ENCODE measurements at regions not wholly inside any gene's neighbourhood (a gene's known extent, or its start where the extent isn't known, plus 50 kb on each side); places are given as distances from the start of the nearest gene placed in this dataset.

GRCh38 chr15:93719921-93720351 is 511.4 kb upstream of the MCTP2 start (continued):
- TF ChIP-seq ZNF512 (CRISPR knock-in tag; IDR thresholded peaks at IDR 0.05; ENCODE audit: borderline replicate concordance), result no peak
- TF ChIP-seq E2F1 (CRISPR knock-in tag; IDR thresholded peaks at IDR 0.05), result no peak
- TF ChIP-seq MYBL2 (CRISPR knock-in tag; IDR thresholded peaks at IDR 0.05), result no peak
- TF ChIP-seq RELA (CRISPR knock-in tag; IDR thresholded peaks at IDR 0.05; ENCODE audit: borderline replicate concordance), result no peak
- no peak for TF ChIP-seq SP1 (CRISPR knock-in tag; conservative IDR thresholded peaks at IDR 0.05)
- TF ChIP-seq ZNF281 (CRISPR knock-in tag; IDR thresholded peaks at IDR 0.05), result no peak
- TF ChIP-seq STAT6 (CRISPR knock-in tag; conservative IDR thresholded peaks at IDR 0.05; ENCODE audit: low read depth), result no peak
- TF ChIP-seq GABPB1 (CRISPR knock-in tag; IDR thresholded peaks at IDR 0.05), result no peak
- no peak for TF ChIP-seq NR3C1 (CRISPR knock-in tag; conservative IDR thresholded peaks at IDR 0.05; ENCODE audit: low read depth)
- no peak for TF ChIP-seq ZNF671 (CRISPR knock-in tag; IDR thresholded peaks at IDR 0.05)
- TF ChIP-seq TEAD1 (CRISPR knock-in tag; IDR thresholded peaks at IDR 0.05), result no peak
- TF ChIP-seq FOXK1 (CRISPR knock-in tag; IDR thresholded peaks at IDR 0.05), result no peak
- TF ChIP-seq JAZF1 (CRISPR knock-in tag; IDR thresholded peaks at IDR 0.05), result no peak
- TF ChIP-seq ZNF219 (CRISPR knock-in tag; IDR thresholded peaks at IDR 0.05; ENCODE audit: borderline replicate concordance), result no peak
- TF ChIP-seq ZBTB43 (CRISPR knock-in tag; IDR thresholded peaks at IDR 0.05), result no peak
- TF ChIP-seq ERG (CRISPR knock-in tag; IDR thresholded peaks at IDR 0.05), result no peak
- TF ChIP-seq IRF2 (CRISPR knock-in tag; IDR thresholded peaks at IDR 0.05; ENCODE audit: borderline replicate concordance, low read depth), result no peak
